GM12865 (cell line): ENCODE measurements at regions not wholly inside any gene's neighbourhood (a gene's known extent, or its start where the extent isn't known, plus 50 kb on each side); places are given as distances from the start of the nearest gene placed in this dataset.

ENCODE experiments used
- DNase-seq: peaks from one replicate; pipeline ENCODE4 v3.0.0; 2010; ENCODE audit warnings: low read depth
- H3K4me3 ChIP-seq: 2 replicates; pipeline ENCODE4 v1.5.1; 2011; ENCODE audit warnings: mild to moderate bottlenecking, low read depth, low read length, control low read depth
- CTCF ChIP-seq: IDR thresholded peaks from 2 replicates; pipeline ENCODE4 v1.5.1; 2011; ENCODE audit warnings: low read length, control low read depth, low read depth, inconsistent platforms; ENCODE audit not compliant: insufficient read depth; ENCODE audit errors: missing control alignments

- no peak overlapping the region for H3K4me3 ChIP-seq
- no peak for TF ChIP-seq CTCF
- no peak for DNase-seq
Observed at GRCh38 chr5:17039170-17039569, 103.1 kb upstream of the MYO10 start.

GRCh38 chr5:17042041-17042440 lies 106.0 kb upstream of the MYO10 start:
- DNase-seq = no peak
- H3K4me3 ChIP-seq = no peak overlapping the region
- TF ChIP-seq CTCF = no peak

- H3K4me3 ChIP-seq = no peak overlapping the region
- TF ChIP-seq CTCF = no peak
- DNase-seq = no peak
Observed at GRCh38 chr5:17046320-17046719, 110.2 kb upstream of the MYO10 start.

- no peak for DNase-seq
- H3K4me3 ChIP-seq = no peak overlapping the region
- TF ChIP-seq CTCF = no peak
Observed at GRCh38 chr5:17050236-17050635, 114.1 kb upstream of the MYO10 start.

GRCh38 chr5:17054911-17055310 lies 118.8 kb upstream of the MYO10 start:
- no peak for TF ChIP-seq CTCF
- DNase-seq = no peak
- no peak overlapping the region for H3K4me3 ChIP-seq

GRCh38 chr5:17056141-17056631 lies 120.1 kb upstream of the MYO10 start:
- no peak for DNase-seq
- no peak for TF ChIP-seq CTCF
- no peak overlapping the region for H3K4me3 ChIP-seq

GRCh38 chr5:17058438-17058837 lies 122.3 kb upstream of the MYO10 start:
- no peak for DNase-seq
- no peak overlapping the region for H3K4me3 ChIP-seq
- no peak for TF ChIP-seq CTCF
